MM.1S (cell line): ENCODE measurements at regions not wholly inside any gene's neighbourhood (a gene's known extent, or its start where the extent isn't known, plus 50 kb on each side); places are given as distances from the start of the nearest gene placed in this dataset.
"Not testable (repeated sequence)": the region's sequence is repeated elsewhere in the genome, so short reads cannot be mapped to it uniquely, and the experiment has no call there.

Source experiments
- DNase-seq: peaks from one replicate; pipeline ENCODE4 v3.0.0-alpha.2; 2015
- H2AFZ ChIP-seq: fragments of 300-600 bp; sonication (generic); 2 replicates; pipeline ENCODE4 v1.6.0; 2016; ENCODE audit warnings: antibody characterized with exemption, low read length
- H3F3A ChIP-seq: fragments of 300-600 bp; sonication (generic); 2 replicates; pipeline ENCODE4 v1.6.1; 2016; ENCODE audit warnings: mild to moderate bottlenecking, antibody characterized with exemption, low read length, moderate library complexity, mixed read lengths; ENCODE audit not compliant: insufficient read depth
- H3K27ac ChIP-seq: fragments of 300-600 bp; sonication (generic); 2 replicates; pipeline ENCODE4 v1.5.1; 2016; ENCODE audit warnings: mild to moderate bottlenecking, low read length
- H3K27me3 ChIP-seq: fragments of 300-600 bp; sonication (generic); replicated peaks from 2 replicates; pipeline ENCODE4 v1.6.0; 2016; ENCODE audit warnings: low read length; ENCODE audit not compliant: insufficient read depth
- H3K36me3 ChIP-seq: fragments of 300-600 bp; sonication (generic); replicated peaks from 2 replicates; pipeline ENCODE4 v1.6.1; 2016; ENCODE audit warnings: mild to moderate bottlenecking, low read length, mixed read lengths; ENCODE audit not compliant: insufficient read depth
- H3K4me1 ChIP-seq: fragments of 300-600 bp; sonication (generic); 2 replicates; pipeline ENCODE4 v1.6.1; 2016; ENCODE audit warnings: low read length, mixed read lengths
- H3K4me2 ChIP-seq: fragments of 300-600 bp; sonication (generic); 2 replicates; pipeline ENCODE4 v1.6.0; 2016; ENCODE audit warnings: low read depth, low read length
- H3K4me3 ChIP-seq: fragments of 300-600 bp; sonication (generic); 2 replicates; pipeline ENCODE4 v1.5.1; 2016; ENCODE audit warnings: low read length, mixed read lengths
- H3K79me2 ChIP-seq: fragments of 300-600 bp; sonication (generic); 2 replicates; pipeline ENCODE4 v1.6.1; 2016; ENCODE audit warnings: mixed run types, low read length, mixed read lengths
- H3K9ac ChIP-seq: fragments of 300-600 bp; sonication (generic); 2 replicates; pipeline ENCODE4 v1.6.1; 2016; ENCODE audit warnings: low read length, mixed read lengths
- H3K9me2 ChIP-seq: fragments of 300-600 bp; sonication (generic); replicated peaks from 2 replicates; pipeline ENCODE4 v1.6.1; 2016; ENCODE audit warnings: mild to moderate bottlenecking, low read length, mixed read lengths; ENCODE audit not compliant: insufficient read depth
- H3K9me3 ChIP-seq: fragments of 300-600 bp; sonication (generic); replicated peaks from 2 replicates; pipeline ENCODE4 v1.6.1; 2016; ENCODE audit warnings: mild to moderate bottlenecking, low read length, mixed read lengths; ENCODE audit not compliant: insufficient read depth
- H4K20me1 ChIP-seq: fragments of 300-600 bp; sonication (generic); 2 replicates; pipeline ENCODE4 v1.6.1; 2016; ENCODE audit warnings: mild to moderate bottlenecking, low read length, moderate library complexity, mixed read lengths; ENCODE audit not compliant: insufficient read depth
- EZH2 ChIP-seq: fragments of 300-600 bp; sonication (generic); optimal IDR thresholded peaks from 2 replicates; pipeline ENCODE3; 2017; ENCODE audit warnings: low read depth, mild to moderate bottlenecking, antibody characterized with exemption, low read length, mixed read lengths
- EZH2phosphoT487 ChIP-seq: fragments of 300-600 bp; sonication (generic); IDR thresholded peaks from 2 replicates; pipeline ENCODE4 v1.6.1; 2018; ENCODE audit warnings: antibody characterized with exemption, low read length
- TF ChIP-seq, protein P1 (sequence below): fragments of 300-600 bp; sonication (generic); IDR thresholded peaks from 2 replicates; pipeline ENCODE4 v1.5.1; 2016; ENCODE audit warnings: antibody characterized with exemption, low read length, mixed read lengths

DNA sequence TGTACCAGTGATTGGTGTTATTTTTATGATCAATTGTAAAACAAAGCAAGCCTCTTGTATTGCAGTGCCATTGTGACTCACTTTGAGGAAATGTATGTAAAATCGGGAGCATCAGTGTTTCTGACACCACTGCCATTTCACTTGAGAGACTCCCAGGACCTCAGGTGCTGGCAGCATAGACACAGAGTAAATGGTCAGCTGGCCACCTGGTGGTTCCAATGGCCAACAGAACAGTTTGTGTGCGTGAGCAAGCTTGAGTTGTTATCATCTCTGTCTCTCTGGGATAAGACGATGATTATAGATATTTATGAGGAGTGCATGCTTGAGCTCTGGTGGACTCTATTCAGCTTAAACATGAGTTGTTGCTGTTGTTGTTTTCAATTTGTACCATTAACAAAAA lies 356.6 kb downstream of the GUCY2F start:
- Histone ChIP-seq H3K79me2 (no peaks in the 10 kb centered on the region), H3K27ac (no peak overlapping the region), H3K4me2 (no peak overlapping the region), H3K9me2 (no peaks in the 10 kb centered on the region), H3K36me3 (no peaks in the 10 kb centered on the region), H4K20me1 (no peaks in the 10 kb centered on the region), H3K9me3 (no peaks in the 10 kb centered on the region), H3K27me3 (no peaks in the 10 kb centered on the region), H3K9ac (no peak overlapping the region), H2AFZ (no peak overlapping the region), H3F3A (no peaks in the 10 kb centered on the region), H3K4me3 (no peak overlapping the region), H3K4me1 (no peaks in the 10 kb centered on the region)
- TF ChIP-seq, protein P1, sequence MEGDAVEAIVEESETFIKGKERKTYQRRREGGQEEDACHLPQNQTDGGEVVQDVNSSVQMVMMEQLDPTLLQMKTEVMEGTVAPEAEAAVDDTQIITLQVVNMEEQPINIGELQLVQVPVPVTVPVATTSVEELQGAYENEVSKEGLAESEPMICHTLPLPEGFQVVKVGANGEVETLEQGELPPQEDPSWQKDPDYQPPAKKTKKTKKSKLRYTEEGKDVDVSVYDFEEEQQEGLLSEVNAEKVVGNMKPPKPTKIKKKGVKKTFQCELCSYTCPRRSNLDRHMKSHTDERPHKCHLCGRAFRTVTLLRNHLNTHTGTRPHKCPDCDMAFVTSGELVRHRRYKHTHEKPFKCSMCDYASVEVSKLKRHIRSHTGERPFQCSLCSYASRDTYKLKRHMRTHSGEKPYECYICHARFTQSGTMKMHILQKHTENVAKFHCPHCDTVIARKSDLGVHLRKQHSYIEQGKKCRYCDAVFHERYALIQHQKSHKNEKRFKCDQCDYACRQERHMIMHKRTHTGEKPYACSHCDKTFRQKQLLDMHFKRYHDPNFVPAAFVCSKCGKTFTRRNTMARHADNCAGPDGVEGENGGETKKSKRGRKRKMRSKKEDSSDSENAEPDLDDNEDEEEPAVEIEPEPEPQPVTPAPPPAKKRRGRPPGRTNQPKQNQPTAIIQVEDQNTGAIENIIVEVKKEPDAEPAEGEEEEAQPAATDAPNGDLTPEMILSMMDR: no peak
- no peak for TF ChIP-seq EZH2
- TF ChIP-seq EZH2phosphoT487: no peak
- no peak for DNase-seq

DNA sequence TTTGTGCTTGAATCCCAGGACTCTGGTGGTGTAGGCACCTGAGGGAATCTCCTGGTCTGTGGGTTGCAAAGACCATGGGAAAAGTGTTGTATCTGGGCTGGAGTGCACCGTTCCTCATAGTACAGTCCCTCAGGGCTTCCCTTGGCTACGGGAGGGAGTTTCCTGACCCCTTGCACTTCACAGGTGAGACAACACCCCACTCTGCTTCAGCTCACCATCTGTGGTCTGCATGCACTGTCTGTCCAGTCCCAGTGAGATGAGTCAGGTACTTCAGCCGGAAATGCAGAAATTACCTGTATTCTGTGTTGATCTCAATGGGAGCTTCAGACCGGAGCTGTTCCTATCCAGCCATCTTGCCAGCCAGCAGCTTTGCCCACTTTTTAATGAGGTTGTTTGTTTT lies 353.0 kb upstream of the IRS4 start:
- no peaks in the 10 kb centered on the region for H3K9me2 ChIP-seq
- H3K27ac ChIP-seq: no peak overlapping the region
- H2AFZ ChIP-seq: no peak overlapping the region
- H3F3A ChIP-seq: no peaks in the 10 kb centered on the region
- DNase-seq: no peak
- H3K4me2 ChIP-seq: no peak overlapping the region
- no peaks in the 10 kb centered on the region for H4K20me1 ChIP-seq
- no peaks in the 10 kb centered on the region for H3K36me3 ChIP-seq
- H3K79me2 ChIP-seq: no peaks in the 10 kb centered on the region
- H3K4me3 ChIP-seq: no peak overlapping the region
- H3K9ac ChIP-seq: no peak overlapping the region
- TF ChIP-seq EZH2phosphoT487 (no peak), EZH2 (no peak)
- TF ChIP-seq, protein P1: no peak
- no peaks in the 10 kb centered on the region for H3K4me1 ChIP-seq
- H3K9me3 ChIP-seq: no peaks in the 10 kb centered on the region
- no peaks in the 10 kb centered on the region for H3K27me3 ChIP-seq

DNA sequence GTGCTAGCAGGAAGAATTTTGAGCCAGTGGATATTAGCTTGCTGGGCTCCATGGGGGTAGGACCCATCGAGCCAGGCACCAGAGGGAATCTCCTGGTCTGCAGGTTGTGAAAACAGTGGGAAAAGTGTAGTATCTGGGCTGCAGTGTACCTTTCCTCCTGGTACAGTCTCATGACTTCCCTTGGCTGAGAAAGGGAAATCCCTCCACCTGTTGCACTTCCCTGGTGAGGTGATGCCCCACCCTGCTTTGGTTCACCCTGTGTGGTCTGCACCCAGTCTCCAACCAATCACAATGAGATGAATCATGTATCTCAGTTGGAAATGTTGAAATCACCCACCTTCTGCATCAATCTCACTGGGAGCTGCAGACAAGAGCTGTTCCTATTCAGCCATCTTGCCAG lies 341.4 kb upstream of the IRS4 start:
- no peak overlapping the region for H3K4me3 ChIP-seq

DNA sequence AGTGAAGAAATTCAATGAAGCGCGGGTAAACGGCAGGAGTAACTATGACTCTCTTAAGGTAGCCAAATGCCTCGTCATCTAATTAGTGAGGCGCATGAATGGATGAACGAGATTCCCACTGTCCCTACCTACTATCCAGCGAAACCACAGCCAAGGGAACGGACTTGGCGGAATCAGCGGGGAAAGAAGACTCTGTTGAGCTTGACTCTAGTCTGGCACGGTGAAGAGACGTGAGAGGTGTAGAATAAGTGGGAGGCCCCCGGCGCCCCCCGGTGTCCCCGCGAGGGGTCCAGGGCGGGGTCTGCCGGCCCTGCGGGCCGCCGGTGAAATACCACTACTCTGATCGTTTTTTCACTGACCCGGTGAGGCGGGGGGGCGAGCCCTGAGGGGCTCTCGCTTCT lies 317.8 kb upstream of the IRS4 start:
- H3K27ac ChIP-seq, H3K36me3 ChIP-seq, H3K4me2 ChIP-seq, H3F3A ChIP-seq, H3K9me2 ChIP-seq, H3K9me3 ChIP-seq, DNase-seq, H3K27me3 ChIP-seq, H3K9ac ChIP-seq, H3K4me3 ChIP-seq, H3K79me2 ChIP-seq, H4K20me1 ChIP-seq, H2AFZ ChIP-seq, H3K4me1 ChIP-seq: not testable (repeated sequence)

More for the DNA sequence above, 341.4 kb upstream of the IRS4 start:
- Histone ChIP-seq H3K9me3 (no peaks in the 10 kb centered on the region), H3K79me2 (no peaks in the 10 kb centered on the region), H3K36me3 (no peaks in the 10 kb centered on the region), H2AFZ (no peak overlapping the region), H3F3A (no peaks in the 10 kb centered on the region), H3K4me2 (no peak overlapping the region), H3K9ac (no peak overlapping the region), H3K9me2 (no peaks in the 10 kb centered on the region), H4K20me1 (no peaks in the 10 kb centered on the region), H3K4me1 (no peaks in the 10 kb centered on the region), H3K27me3 (no peaks in the 10 kb centered on the region), H3K27ac (no peak overlapping the region)
- no peak for TF ChIP-seq EZH2phosphoT487
- TF ChIP-seq EZH2: no peak
- TF ChIP-seq, protein P1: no peak
- DNase-seq: no peak
